Peyer's patch (tissue), 4 donors: ENCODE measurements at regions not wholly inside any gene's neighbourhood (a gene's known extent, or its start where the extent isn't known, plus 50 kb on each side); places are given as distances from the start of the nearest gene placed in this dataset.

Experiments used
- CTCF ChIP-seq, 6 experiments: fragments of 450-650 bp in 4 of 6; fragments of 200-600 bp in 2 of 6; sonication (generic) in 1 of 6; IDR thresholded peaks; one replicate each; pipeline ENCODE4 v1.5.1; 2017 to 2019; ENCODE audit warnings: antibody characterized with exemption in 6 of 6, mild to moderate bottlenecking in 3 of 6, moderate library complexity in 1 of 6
- POLR2A ChIP-seq, 2 donors: fragments of 450-650 bp; IDR thresholded peaks; one replicate each; pipeline ENCODE4 v1.5.1; 2017; ENCODE audit warnings: antibody characterized with exemption in 2 of 2, mild to moderate bottlenecking in 2 of 2, moderate library complexity in 2 of 2

GRCh38 chr7:33793616-33794015 lies 111.7 kb upstream of the BMPER start:
- no peak for TF ChIP-seq CTCF (IDR thresholded peaks at IDR 0.05)
- no peak for TF ChIP-seq POLR2A (IDR thresholded peaks at IDR 0.05)
